ENCODE measurements at regions not wholly inside any gene's neighbourhood (a gene's known extent, or its start where the extent isn't known, plus 50 kb on each side); places are given as distances from the start of the nearest gene placed in this dataset.

DNA sequence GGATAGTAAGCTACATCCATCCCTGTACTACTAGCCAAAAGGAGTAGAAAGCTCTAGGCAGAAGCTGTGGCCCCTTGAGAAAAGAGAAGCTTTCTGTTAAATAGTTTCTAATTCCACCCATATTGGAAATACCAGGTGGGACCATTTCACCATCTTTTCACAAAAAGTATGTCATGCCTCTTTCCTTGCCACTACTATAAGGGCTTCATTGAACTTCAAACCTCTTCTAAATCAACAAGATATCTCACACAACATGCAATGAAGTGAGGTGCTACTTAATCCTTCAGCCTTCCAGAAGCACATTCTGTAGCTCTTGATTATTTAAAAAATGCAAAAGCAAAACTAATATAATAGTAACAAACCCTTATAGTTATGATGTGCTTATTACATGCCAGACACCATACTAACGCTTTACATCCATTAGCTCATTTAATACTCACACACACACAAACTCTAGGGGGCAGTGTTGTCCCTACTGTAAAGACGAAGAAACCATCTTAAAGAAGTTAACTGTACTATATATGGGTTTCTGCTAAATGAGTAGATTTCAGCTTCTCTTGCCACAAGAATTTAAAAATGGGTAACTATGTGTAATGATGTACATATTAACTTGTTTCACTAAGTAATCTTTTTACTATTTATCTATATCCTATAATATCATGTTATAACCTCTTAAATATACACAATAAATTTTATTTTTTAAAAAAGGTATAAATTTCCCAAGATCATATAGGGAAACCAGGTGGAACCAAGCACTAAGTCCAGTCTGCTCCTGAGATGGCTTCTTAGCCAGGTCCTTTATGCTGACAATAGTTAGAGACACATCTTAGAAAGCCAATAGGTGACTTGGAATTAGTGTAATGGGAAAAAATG lies 124.4 kb downstream of the RPS29 start:
- TF ChIP-seq, protein P1, sequence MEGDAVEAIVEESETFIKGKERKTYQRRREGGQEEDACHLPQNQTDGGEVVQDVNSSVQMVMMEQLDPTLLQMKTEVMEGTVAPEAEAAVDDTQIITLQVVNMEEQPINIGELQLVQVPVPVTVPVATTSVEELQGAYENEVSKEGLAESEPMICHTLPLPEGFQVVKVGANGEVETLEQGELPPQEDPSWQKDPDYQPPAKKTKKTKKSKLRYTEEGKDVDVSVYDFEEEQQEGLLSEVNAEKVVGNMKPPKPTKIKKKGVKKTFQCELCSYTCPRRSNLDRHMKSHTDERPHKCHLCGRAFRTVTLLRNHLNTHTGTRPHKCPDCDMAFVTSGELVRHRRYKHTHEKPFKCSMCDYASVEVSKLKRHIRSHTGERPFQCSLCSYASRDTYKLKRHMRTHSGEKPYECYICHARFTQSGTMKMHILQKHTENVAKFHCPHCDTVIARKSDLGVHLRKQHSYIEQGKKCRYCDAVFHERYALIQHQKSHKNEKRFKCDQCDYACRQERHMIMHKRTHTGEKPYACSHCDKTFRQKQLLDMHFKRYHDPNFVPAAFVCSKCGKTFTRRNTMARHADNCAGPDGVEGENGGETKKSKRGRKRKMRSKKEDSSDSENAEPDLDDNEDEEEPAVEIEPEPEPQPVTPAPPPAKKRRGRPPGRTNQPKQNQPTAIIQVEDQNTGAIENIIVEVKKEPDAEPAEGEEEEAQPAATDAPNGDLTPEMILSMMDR (IDR thresholded peaks at IDR 0.05; ENCODE audit: low read depth, low read length, missing control alignments) = peak; percentile 58
- in situ Hi-C loops (cut with HindIII; ENCODE audit: low sequenced_read_pairs) = no loop called here
- DNase-seq (ENCODE audit: low read depth) = peak; percentile 69
- H3K4me3 ChIP-seq (ENCODE audit: low read depth, low read length) = no peak overlapping the region

DNA sequence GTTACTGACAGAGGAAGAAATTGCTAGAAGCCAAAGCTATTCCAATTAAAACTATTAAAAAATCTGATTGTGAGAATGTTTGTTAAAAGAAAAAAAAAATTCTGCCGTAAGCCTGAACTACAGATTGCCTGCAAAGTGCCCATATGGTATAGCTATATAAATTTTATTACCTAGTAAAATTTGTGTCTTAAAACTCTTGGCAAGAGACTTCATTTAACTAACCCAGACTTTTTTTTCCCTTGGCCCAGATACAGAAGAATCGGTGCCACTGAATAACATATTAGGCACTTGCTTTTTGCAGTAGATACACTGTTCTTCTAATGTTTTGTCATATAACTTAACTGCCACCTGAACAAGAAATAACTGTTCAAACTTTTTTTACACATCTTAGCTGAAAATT lies 125.5 kb downstream of the RPS29 start:
- TF ChIP-seq, protein P1 (IDR thresholded peaks at IDR 0.05; ENCODE audit: low read depth, low read length, missing control alignments) = no peak
- in situ Hi-C loops (cut with HindIII; ENCODE audit: low sequenced_read_pairs) = no loop called here

DNA sequence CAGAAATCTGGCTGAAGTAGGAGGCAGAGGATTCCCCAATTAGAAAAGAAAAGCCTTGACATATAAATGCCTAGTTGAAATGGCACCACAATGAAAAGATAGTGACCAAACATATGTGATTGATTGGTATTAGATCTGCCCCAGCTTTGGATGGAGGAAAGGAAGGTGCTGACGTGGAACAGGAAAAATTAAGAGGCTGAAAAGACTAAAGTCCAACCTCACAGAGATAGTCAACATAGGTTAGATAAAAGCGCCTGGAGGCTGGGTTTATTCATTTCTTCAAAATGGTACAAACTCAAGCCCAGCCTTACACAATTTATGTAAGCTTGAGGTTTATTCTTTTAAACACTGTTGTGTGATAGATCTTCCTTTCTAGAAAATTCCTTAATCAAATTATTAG lies 129.6 kb downstream of the RPS29 start:
- in situ Hi-C loops (cut with HindIII; ENCODE audit: low sequenced_read_pairs) = no loop called here
- DNase-seq (ENCODE audit: low read depth) = no peak
- no peak overlapping the region for H3K4me3 ChIP-seq (ENCODE audit: low read depth, low read length)
- TF ChIP-seq, protein P1 (IDR thresholded peaks at IDR 0.05; ENCODE audit: low read depth, low read length, missing control alignments) = no peak

More for the DNA sequence above, 125.5 kb downstream of the RPS29 start:
- no peak overlapping the region for H3K4me3 ChIP-seq (ENCODE audit: low read depth, low read length)
- DNase-seq (ENCODE audit: low read depth) = no peak

DNA sequence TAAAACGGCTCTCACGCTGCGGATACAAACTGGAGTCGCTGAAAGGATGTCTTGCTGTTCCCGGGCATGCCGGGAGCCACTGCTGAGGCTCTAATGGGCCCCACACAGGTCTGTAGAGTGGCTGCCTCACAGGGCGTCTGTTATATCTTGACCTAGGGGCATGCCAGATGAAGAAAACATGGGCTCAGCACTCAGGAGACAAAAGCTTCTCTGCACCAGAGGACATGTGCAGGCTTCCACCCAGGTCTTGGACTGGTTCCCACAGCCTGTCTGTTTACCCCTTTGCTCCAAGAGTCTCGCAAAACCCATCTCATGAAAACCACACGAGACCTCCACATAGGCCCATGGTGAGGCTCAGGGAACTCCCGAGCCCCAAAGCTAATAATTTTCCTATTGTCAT lies 134.2 kb downstream of the RPS29 start:
- DNase-seq (ENCODE audit: low read depth) = no peak
- TF ChIP-seq, protein P1 (IDR thresholded peaks at IDR 0.05; ENCODE audit: low read depth, low read length, missing control alignments) = no peak
- no peak overlapping the region for H3K4me3 ChIP-seq (ENCODE audit: low read depth, low read length)
- in situ Hi-C loops (cut with HindIII; ENCODE audit: low sequenced_read_pairs) = no loop called here

DNA sequence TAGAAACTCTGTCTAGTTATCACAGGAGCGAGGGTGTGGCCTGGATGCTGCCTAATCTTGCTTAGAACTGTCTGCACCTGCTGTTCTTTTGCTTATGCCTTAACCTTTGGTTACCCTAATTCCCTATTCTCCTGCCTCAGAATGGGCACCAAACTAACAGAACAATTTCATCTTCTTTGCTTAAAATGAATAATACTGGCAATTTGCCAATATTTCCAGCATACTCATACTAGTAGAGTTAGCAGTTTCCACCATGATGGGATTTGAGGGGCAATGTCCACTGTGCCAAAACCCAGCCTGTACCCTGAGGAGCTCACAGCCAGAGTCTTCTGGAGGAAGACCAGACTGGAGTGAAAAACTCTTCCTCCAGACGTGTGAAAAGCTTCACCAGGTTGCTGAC lies 136.4 kb downstream of the RPS29 start:
- in situ Hi-C loops (cut with HindIII; ENCODE audit: low sequenced_read_pairs) = no loop called here
- no peak overlapping the region for H3K4me3 ChIP-seq (ENCODE audit: low read depth, low read length)
- DNase-seq (ENCODE audit: low read depth) = no peak
- TF ChIP-seq, protein P1 (IDR thresholded peaks at IDR 0.05; ENCODE audit: low read depth, low read length, missing control alignments) = no peak

DNA sequence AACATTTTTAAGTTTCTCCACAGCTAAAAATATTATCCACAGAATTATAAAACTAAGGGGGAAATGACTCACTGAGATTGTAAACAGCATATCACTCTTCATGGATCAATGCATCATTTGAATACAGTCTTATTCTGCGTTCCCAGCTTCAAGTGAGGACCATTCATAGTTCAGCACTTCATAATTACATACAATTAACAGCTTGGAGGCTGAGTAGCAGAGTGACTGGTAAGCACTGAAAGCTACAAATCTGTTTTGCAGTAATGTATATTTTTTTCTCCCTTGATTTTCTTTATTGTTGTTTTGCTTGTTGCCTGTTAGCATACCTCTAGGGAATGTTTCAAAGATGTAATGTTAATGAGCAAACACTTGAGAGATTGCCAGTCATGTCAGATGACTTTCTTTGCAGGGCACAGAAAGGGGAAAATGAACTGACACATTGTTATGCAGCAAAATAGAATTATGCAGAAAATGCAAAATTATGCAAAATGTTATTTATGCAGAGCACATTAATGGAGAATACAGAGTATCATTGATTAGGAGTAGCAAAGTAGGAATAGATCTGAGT lies 138.6 kb downstream of the RPS29 start:
- TF ChIP-seq, protein P1 (IDR thresholded peaks at IDR 0.05; ENCODE audit: low read depth, low read length, missing control alignments) = no peak
- no peak for DNase-seq (ENCODE audit: low read depth)
- in situ Hi-C loops (cut with HindIII; ENCODE audit: low sequenced_read_pairs) = no loop called here
- H3K4me3 ChIP-seq (ENCODE audit: low read depth, low read length) = no peak overlapping the region

Measured in astrocyte of the cerebellum (primary cell).